ENCODE measurements at regions not wholly inside any gene's neighbourhood (a gene's known extent, or its start where the extent isn't known, plus 50 kb on each side); places are given as distances from the start of the nearest gene placed in this dataset.

DNA sequence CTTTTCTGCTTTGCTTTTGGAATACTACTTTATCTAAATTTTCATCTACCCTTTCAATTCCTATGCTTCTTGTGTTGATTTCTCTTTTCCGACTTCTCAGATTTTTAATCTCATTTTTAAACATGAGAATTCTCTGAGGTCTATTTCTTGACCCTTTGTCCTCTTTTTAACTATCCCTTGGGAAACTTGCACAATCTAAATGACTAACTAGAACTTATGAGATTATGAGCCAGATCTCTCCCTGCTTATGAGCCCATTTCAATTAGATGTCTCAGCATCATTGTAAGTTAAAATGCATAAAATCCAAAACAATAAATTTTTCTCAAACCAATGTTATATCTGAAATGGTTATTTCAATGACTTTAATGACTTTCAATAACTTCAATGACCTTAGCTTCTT, 296.9 kb upstream of the AGTR1 start:
- no peak for DNase-seq

- no peak for DNase-seq
Measured at GRCh38 chr3:148408667-148409066, 289.0 kb upstream of the AGTR1 start.

- DNase-seq, result no peak
Measured at GRCh38 chr3:148420242-148420641, 277.5 kb upstream of the AGTR1 start.

- no peak for DNase-seq
Measured at GRCh38 chr3:148428862-148429605, 268.7 kb upstream of the AGTR1 start.

DNA sequence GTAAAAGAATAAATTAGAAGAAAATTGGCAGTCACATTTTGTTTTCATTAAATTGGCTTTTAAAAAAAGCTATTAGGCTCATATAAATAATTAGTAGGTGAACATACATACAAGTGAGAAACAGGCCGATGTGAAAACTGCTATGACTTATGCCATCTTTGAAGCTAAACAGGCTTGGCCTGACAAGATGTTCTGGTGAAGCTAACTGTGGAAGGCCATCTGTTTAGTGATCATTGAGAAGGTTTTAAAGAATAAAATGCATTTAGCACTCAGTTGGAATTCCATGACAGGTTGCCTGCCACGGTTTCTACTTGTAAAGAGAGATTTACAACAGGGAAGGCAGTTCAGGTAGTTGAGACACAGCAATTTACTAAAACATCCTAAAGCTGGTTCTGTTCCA, 264.0 kb upstream of the AGTR1 start:
- no peak for DNase-seq

DNA sequence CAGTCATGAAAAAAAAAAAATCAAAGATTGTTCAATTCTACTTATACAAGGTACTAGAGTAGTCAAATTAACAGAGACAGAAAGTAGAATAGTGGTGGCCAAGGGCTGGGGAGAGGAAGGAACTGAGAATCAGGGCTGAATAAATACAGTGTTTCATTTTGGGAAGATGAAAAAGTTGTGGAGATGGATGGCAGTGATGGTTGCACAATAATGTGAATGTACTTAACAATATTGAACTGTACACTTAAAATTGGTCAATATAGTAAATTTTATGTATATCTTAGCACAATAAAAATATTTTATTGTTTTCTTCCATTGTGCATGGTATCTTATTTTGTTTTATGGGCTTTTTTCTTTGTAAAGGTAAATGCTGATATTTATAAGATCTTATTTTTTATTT, 262.2 kb upstream of the AGTR1 start:
- DNase-seq, result no peak

DNA sequence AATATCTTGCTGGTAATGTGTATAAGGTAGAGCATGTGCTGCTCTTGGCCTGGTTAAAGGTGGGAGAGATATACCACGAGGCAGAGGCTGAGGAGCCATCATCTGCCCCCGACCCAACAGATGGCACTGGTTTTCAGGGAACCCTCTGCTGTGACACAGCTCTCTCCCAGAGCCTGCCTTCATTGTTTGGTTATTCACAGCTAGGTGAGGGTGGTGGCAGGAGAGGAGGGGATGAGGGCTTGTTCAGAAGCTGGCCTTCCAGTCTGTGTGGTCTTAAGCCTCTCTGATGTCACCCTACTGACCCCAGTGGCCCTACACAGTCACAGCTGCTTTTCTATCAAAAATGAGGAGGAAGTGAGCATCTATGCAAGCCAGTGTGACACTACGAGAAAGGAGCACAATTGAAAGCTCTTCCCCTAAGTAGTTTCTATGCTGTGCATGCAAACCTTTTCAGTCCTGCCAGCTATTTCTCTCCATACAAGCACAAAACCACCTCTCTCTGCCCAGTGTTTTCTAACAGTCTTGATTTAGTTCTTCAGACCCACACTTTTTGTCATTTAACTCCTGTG, 258.4 kb upstream of the AGTR1 start:
- DNase-seq, result no peak

DNA sequence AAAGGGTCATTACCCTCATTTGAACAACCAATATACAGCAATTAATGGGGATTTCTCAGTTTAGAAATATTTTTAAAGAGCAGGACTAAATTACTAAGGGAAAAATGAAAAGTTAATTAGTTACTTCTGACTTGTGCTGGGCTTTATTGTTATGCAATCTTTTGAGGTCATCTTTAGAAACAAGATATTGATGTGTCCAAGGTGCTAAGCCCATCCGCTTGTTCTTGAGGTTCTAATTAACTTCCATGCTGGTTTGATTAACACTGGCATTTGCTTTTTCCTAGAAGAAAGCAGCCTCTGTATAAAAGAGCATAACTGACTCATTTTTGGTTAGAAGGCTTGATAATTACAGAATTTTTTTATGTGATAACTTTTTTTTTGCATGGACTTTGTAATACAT, 256.5 kb upstream of the AGTR1 start:
- DNase-seq, result no peak

GRCh38 chr3:148450819-148451218, 246.9 kb upstream of the AGTR1 start:
- DNase-seq, result no peak

GRCh38 chr3:148451969-148452368, 245.7 kb upstream of the AGTR1 start:
- DNase-seq, result no peak

GRCh38 chr3:148453781-148454191, 243.9 kb upstream of the AGTR1 start:
- no peak for DNase-seq

GRCh38 chr3:148455098-148455497, 242.6 kb upstream of the AGTR1 start:
- no peak for DNase-seq

DNA sequence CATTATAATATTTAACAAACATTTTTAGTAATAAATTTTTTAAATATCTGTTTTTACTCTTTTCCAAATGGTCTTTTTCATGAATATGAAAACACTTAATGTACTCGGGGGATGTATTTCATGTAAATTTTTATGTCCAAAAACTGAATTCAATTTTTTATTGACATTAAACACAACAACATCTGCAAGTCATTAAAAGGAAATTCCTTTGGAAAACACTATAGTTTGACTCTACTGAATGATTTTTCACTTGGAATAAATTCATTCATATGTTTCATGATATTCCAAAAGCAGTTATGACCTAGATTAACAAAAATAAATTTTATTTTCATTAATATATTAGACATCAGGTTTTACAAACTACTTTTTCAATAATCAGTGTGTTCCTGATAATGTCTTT, 239.8 kb upstream of the AGTR1 start:
- DNase-seq, result no peak

DNA sequence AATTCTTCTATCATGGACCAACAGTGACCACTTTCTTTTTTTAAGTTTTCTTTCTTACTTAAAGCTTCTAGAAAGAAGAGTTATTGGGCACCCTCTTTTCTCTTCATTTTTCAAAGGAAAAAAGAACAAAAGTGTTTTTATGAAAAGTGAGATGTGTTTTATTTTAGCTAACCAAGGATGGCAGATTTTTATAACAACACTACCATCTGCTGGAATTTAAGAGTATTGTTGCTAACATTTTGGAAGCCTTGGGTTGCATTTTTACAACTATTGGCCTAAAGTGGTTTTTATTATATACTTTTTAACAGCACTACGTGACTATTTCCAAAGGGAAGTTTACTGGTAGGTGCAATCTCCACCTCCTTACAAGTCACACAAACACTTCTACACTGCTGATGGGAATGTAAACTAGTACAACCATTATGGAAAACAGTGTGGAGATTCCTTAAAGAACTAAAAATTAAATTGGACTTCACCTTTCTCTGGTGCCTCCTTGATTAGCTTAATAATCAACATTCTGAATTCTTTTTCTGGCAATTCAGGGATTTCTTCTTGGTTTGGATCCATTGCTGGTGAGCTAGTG, 237.7 kb upstream of the AGTR1 start:
- DNase-seq, result no peak

DNA sequence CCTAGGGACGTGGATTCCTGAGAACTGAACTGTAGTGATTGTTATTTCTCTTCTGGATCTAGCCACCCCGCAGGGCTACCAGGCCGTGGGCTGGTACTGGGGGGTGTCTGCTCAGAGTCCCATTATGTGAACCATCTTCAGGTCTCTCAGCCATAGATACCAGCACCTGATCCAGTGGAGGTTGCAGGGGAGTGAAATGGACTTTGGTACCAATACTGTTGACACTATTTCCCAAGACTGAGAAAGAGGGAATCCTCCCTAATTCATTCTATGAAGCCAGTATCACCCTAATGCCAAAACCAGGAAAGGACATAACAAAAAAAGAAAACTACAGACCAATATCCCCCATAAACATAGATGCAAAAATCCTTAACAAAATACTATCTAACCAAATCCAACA, 237.0 kb upstream of the AGTR1 start:
- no peak for DNase-seq

- no peak for DNase-seq
Measured at GRCh38 chr3:148464246-148464645, 233.5 kb upstream of the AGTR1 start.

- no peak for DNase-seq
Measured at GRCh38 chr3:148466143-148466542, 231.6 kb upstream of the AGTR1 start.

- no peak for DNase-seq
Measured at GRCh38 chr3:148466980-148467740, 230.5 kb upstream of the AGTR1 start.

- DNase-seq, result no peak
Measured at GRCh38 chr3:148477375-148477774, 220.3 kb upstream of the AGTR1 start.

- DNase-seq, result no peak
Measured at GRCh38 chr3:148493631-148494030, 204.1 kb upstream of the AGTR1 start.

DNA sequence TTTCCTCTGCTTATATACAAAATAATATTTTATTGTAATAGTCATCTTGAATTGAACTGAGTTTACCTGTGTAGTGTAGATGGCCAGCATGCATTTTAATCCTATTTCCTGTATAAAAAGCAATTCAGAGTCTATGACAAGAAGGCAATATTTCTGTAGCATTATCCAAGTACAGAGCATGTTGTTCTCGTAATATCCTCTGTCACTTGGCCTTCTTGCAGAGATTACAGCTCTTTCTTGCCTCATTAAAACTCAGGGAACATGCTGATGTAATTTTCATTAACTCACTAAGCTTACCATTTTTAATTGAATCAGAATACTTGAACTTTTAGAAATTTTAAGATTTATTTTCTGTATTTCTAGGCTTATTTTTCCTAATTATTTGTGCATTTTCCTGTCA, 203.3 kb upstream of the AGTR1 start:
- no peak for DNase-seq

GRCh38 chr3:148500881-148501280, 196.8 kb upstream of the AGTR1 start:
- no peak for DNase-seq

DNA sequence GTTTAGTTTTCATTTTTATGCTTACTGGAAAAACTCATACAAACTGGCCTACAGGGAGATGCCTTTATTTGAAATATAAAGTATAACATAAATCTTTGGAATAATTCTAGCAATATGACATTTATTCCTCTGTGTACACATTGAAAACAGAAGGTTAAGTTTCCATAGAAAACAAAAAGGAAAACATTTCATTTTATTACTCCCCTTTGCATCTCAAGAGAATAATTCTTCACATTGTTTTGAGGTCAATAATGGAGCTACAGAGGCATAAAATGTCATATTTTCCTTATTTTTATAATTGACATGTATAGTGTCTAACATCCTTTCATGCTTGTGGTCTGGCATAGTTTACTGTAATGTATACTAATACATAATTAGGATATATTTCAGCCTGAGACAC, 187.6 kb upstream of the AGTR1 start:
- DNase-seq, result no peak
